ENCODE measurements at regions not wholly inside any gene's neighbourhood (a gene's known extent, or its start where the extent isn't known, plus 50 kb on each side); places are given as distances from the start of the nearest gene placed in this dataset.

- H4K20me1 ChIP-seq (ENCODE audit: low read length) = no peaks in the 10 kb centered on the region
- ChIA-PET CTCF (no interaction called here), POLR2A (ENCODE audit: unreplicated experiment) (no interaction called here)
- TF ChIP-seq, protein P1, sequence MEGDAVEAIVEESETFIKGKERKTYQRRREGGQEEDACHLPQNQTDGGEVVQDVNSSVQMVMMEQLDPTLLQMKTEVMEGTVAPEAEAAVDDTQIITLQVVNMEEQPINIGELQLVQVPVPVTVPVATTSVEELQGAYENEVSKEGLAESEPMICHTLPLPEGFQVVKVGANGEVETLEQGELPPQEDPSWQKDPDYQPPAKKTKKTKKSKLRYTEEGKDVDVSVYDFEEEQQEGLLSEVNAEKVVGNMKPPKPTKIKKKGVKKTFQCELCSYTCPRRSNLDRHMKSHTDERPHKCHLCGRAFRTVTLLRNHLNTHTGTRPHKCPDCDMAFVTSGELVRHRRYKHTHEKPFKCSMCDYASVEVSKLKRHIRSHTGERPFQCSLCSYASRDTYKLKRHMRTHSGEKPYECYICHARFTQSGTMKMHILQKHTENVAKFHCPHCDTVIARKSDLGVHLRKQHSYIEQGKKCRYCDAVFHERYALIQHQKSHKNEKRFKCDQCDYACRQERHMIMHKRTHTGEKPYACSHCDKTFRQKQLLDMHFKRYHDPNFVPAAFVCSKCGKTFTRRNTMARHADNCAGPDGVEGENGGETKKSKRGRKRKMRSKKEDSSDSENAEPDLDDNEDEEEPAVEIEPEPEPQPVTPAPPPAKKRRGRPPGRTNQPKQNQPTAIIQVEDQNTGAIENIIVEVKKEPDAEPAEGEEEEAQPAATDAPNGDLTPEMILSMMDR (conservative IDR thresholded peaks at IDR 0.05; ENCODE audit: low read depth, low read length) = peak; percentile 28; the same call in 1 of the 2 replicates
- no peak for TF ChIP-seq EZH2phosphoT487 (IDR thresholded peaks at IDR 0.05; ENCODE audit: borderline replicate concordance, low read length)
- no peaks in the 10 kb centered on the region for H3K9me3 ChIP-seq (ENCODE audit: low read length)
- H3K36me3 ChIP-seq (ENCODE audit: low read depth, low read length) = no peaks in the 10 kb centered on the region
- H3K4me2 ChIP-seq (ENCODE audit: low read length) = no peak overlapping the region
- ATAC-seq (no peak), DNase-seq (no peak)
- H3K9ac ChIP-seq (ENCODE audit: low read length) = no peak overlapping the region
- H3K79me2 ChIP-seq (ENCODE audit: low read length) = no peaks in the 10 kb centered on the region
- no peaks in the 10 kb centered on the region for H3F3A ChIP-seq (ENCODE audit: low read length, unreplicated experiment)
- H2AFZ ChIP-seq (ENCODE audit: low read length) = no peak overlapping the region
- no TSS peak for BruUV-seq (replicated peaks)
- intact Hi-C loops (cut with micrococcal nuclease) = no loop called here
- H3K9me2 ChIP-seq (replicated peaks; ENCODE audit: low read length) = no peaks in the 10 kb centered on the region
- peaks cover 46% of the 10 kb centered on the region for H3K27me3 ChIP-seq (ENCODE audit: low read length)
- no peak overlapping the region for H3K27ac ChIP-seq (ENCODE audit: low read length)
- no peaks in the 10 kb centered on the region for H3K4me1 ChIP-seq (ENCODE audit: insufficient read depth, low read length)
- H3K4me3 ChIP-seq (ENCODE audit: low read length) = no peak overlapping the region
These were observed 289.1 kb upstream of the DNAJC19 start for GRCh38 chr3:181278468-181279238.

DNA sequence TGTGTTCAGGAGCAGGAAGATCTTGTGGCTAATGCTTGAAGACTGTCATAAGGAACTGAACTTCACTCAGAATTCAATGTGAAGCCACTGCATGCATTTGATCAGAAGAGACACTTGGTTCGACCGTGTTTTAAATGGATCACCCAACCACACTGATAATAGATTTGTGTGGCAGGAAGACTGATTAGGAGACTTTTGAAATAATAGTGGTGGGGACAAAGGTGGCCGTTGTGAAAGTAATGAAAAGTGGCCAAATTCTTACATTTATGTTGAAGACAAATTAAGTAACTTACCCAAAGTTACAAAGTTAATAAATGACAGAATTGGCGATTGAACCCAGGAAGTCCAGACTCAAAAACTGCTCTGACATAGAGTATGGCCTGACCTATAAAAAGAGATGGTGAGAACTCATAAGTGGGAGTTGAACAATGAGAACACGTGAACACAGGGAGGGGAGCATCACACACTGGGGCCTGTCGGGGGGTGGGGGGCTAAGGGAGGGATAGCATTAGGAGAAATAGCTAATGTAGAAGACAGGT is 286.9 kb upstream of the DNAJC19 start:
- H3F3A ChIP-seq (ENCODE audit: low read length, unreplicated experiment) = no peaks in the 10 kb centered on the region
- no peak overlapping the region for H3K4me2 ChIP-seq (ENCODE audit: low read length)
- ATAC-seq = no peak
- no TSS peak for BruUV-seq (replicated peaks)
- H3K9me3 ChIP-seq (ENCODE audit: low read length) = no peaks in the 10 kb centered on the region
- CTCF ChIA-PET = no interaction called here
- H4K20me1 ChIP-seq (ENCODE audit: low read length) = no peaks in the 10 kb centered on the region
- no peaks in the 10 kb centered on the region for H3K9me2 ChIP-seq (replicated peaks; ENCODE audit: low read length)
- intact Hi-C loops (cut with micrococcal nuclease) = no loop called here
- H2AFZ ChIP-seq (ENCODE audit: low read length) = no peak overlapping the region
- no peaks in the 10 kb centered on the region for H3K36me3 ChIP-seq (ENCODE audit: low read depth, low read length)
- H3K27me3 ChIP-seq (ENCODE audit: low read length) = peaks cover 30% of the 10 kb centered on the region
- H3K27ac ChIP-seq (ENCODE audit: low read length) = no peak overlapping the region
- no peaks in the 10 kb centered on the region for H3K79me2 ChIP-seq (ENCODE audit: low read length)
- no peak for TF ChIP-seq EZH2phosphoT487 (IDR thresholded peaks at IDR 0.05; ENCODE audit: borderline replicate concordance, low read length)
- TF ChIP-seq, protein P1 (conservative IDR thresholded peaks at IDR 0.05; ENCODE audit: low read depth, low read length) = no peak
- TF ChIP-seq EZH2 (IDR thresholded peaks at IDR 0.05; ENCODE audit: low read length, unreplicated experiment) = no peak
- POLR2A ChIA-PET (ENCODE audit: unreplicated experiment) = no interaction called here
- H3K9ac ChIP-seq (ENCODE audit: low read length) = no peak overlapping the region
- H3K4me1 ChIP-seq (ENCODE audit: insufficient read depth, low read length) = no peaks in the 10 kb centered on the region
- no peak overlapping the region for H3K4me3 ChIP-seq (ENCODE audit: low read length)
- DNase-seq = no peak

DNA sequence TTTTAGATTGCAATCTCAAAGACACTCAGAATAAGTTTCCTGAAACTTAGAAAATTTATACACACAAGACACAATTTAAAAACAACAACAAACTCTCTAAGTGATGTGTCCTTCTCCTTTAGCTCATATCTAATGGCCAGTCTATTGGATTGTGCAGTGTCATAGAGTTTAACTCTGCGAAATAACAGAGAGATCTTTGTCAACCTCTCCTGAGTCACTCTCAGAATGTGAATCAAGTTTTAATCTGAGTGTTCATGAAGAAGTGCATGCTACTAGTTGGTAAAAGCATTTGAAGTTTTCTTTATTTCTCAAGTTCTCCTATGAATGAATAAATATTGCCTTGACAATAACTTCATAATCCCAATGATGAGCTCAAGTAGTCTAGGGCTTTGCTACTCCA is 284.5 kb upstream of the DNAJC19 start:
- DNase-seq = no peak
- CTCF ChIA-PET = no interaction called here

More for the DNA sequence above, 284.5 kb upstream of the DNAJC19 start:
- Histone ChIP-seq H4K20me1 (ENCODE audit: low read length) (no peaks in the 10 kb centered on the region), H3K4me2 (ENCODE audit: low read length) (no peak overlapping the region), H3F3A (ENCODE audit: low read length, unreplicated experiment) (no peaks in the 10 kb centered on the region), H3K36me3 (ENCODE audit: low read depth, low read length) (no peaks in the 10 kb centered on the region), H3K79me2 (ENCODE audit: low read length) (no peaks in the 10 kb centered on the region), H3K27ac (ENCODE audit: low read length) (no peak overlapping the region), H3K9me2 (replicated peaks; ENCODE audit: low read length) (no peaks in the 10 kb centered on the region), H3K4me1 (ENCODE audit: insufficient read depth, low read length) (no peaks in the 10 kb centered on the region), H3K4me3 (ENCODE audit: low read length) (no peak overlapping the region), H3K9ac (ENCODE audit: low read length) (no peak overlapping the region), H2AFZ (ENCODE audit: low read length) (no peak overlapping the region), H3K9me3 (ENCODE audit: low read length) (no peaks in the 10 kb centered on the region), H3K27me3 (ENCODE audit: low read length) (peaks cover 32% of the 10 kb centered on the region)
- intact Hi-C loops (cut with micrococcal nuclease) = no loop called here
- ATAC-seq = no peak
- TF ChIP-seq EZH2phosphoT487 (IDR thresholded peaks at IDR 0.05; ENCODE audit: borderline replicate concordance, low read length) = no peak
- TF ChIP-seq, protein P1 (conservative IDR thresholded peaks at IDR 0.05; ENCODE audit: low read depth, low read length) = no peak
- TF ChIP-seq EZH2 (IDR thresholded peaks at IDR 0.05; ENCODE audit: low read length, unreplicated experiment) = no peak
- POLR2A ChIA-PET (ENCODE audit: unreplicated experiment) = no interaction called here
- BruUV-seq (replicated peaks) = no TSS peak
